ENCODE measurements at regions not wholly inside any gene's neighbourhood (a gene's known extent, or its start where the extent isn't known, plus 50 kb on each side); places are given as distances from the start of the nearest gene placed in this dataset.

- TF ChIP-seq HEY1 (CRISPR knock-in tag; IDR thresholded peaks at IDR 0.05; ENCODE audit: borderline replicate concordance): no peak
- no peak for TF ChIP-seq BHLHE40 (IDR thresholded peaks at IDR 0.05; ENCODE audit: low read length)
- TF ChIP-seq ZNF445 (CRISPR knock-in tag; IDR thresholded peaks at IDR 0.05; ENCODE audit: low read depth): no peak
- no peak for TF ChIP-seq ESRRB (CRISPR knock-in tag; IDR thresholded peaks at IDR 0.05; ENCODE audit: borderline replicate concordance)
- TF ChIP-seq, protein P1, sequence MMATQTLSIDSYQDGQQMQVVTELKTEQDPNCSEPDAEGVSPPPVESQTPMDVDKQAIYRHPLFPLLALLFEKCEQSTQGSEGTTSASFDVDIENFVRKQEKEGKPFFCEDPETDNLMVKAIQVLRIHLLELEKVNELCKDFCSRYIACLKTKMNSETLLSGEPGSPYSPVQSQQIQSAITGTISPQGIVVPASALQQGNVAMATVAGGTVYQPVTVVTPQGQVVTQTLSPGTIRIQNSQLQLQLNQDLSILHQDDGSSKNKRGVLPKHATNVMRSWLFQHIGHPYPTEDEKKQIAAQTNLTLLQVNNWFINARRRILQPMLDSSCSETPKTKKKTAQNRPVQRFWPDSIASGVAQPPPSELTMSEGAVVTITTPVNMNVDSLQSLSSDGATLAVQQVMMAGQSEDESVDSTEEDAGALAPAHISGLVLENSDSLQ (IDR thresholded peaks at IDR 0.05): peak; percentile 64
- no peak for TF ChIP-seq HMGN3 (IDR thresholded peaks at IDR 0.05; ENCODE audit: borderline replicate concordance, extremely low read depth, insufficient read length, low read depth, low read length)
- TF ChIP-seq, protein P2, sequence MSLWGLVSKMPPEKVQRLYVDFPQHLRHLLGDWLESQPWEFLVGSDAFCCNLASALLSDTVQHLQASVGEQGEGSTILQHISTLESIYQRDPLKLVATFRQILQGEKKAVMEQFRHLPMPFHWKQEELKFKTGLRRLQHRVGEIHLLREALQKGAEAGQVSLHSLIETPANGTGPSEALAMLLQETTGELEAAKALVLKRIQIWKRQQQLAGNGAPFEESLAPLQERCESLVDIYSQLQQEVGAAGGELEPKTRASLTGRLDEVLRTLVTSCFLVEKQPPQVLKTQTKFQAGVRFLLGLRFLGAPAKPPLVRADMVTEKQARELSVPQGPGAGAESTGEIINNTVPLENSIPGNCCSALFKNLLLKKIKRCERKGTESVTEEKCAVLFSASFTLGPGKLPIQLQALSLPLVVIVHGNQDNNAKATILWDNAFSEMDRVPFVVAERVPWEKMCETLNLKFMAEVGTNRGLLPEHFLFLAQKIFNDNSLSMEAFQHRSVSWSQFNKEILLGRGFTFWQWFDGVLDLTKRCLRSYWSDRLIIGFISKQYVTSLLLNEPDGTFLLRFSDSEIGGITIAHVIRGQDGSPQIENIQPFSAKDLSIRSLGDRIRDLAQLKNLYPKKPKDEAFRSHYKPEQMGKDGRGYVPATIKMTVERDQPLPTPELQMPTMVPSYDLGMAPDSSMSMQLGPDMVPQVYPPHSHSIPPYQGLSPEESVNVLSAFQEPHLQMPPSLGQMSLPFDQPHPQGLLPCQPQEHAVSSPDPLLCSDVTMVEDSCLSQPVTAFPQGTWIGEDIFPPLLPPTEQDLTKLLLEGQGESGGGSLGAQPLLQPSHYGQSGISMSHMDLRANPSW (CRISPR knock-in tag; IDR thresholded peaks at IDR 0.05): no peak
Observed at GRCh38 chr3:5404718-5405117, 217.2 kb downstream of the EDEM1 start (continued).

DNA sequence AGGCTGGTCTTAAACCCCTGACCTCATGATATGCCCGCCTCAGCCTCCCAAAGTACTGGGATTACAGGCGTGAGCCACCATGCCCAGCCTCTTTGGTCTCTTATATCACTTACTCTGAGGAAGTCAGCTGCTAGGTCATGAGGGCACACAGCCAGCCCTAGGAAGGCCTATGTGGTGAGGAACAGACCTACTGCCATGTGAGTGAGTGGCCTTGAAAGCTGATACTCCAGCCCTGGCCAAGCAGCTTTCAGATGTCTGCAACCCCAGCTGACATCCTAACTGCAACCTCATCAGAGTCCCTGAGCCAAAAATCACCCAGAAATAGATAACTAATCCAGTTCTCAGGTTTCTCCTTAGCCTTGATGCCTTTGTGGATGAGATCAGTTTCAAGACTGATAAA is 224.3 kb downstream of the EDEM1 start:
- intact Hi-C loops (cut with micrococcal nuclease) (no loop called here), in situ Hi-C loops (cut with MboI) (no loop called here)
- Histone ChIP-seq H3K9me1 (ENCODE audit: control insufficient read depth, insufficient read depth, low read length) (no peaks in the 10 kb centered on the region), H3K27ac (ENCODE audit: extremely low read depth, low read depth, low read length) (no peak overlapping the region), H4K20me1 (replicated peaks; ENCODE audit: control insufficient read depth, insufficient read depth, low read length) (no peaks in the 10 kb centered on the region), H3K9ac (ENCODE audit: insufficient read depth in 1 of 2, low read depth in 2 of 2, low read length in 2 of 2) (no peak overlapping the region), H3K27me3 (ENCODE audit: control insufficient read depth in 2 of 2, insufficient read depth in 2 of 2, low read length in 2 of 2) (peaks cover 9 to 15% of the 10 kb centered on the region in 2 experiments), H3K4me3 (no peak overlapping the region), H3K9me3 (replicated peaks; ENCODE audit: control insufficient read depth, insufficient read depth, low read depth, low read length) (no peaks in the 10 kb centered on the region), H2AFZ (ENCODE audit: low read depth, low read length) (no peak overlapping the region), H3K79me2 (ENCODE audit: control insufficient read depth, insufficient read depth, low read length) (no peaks in the 10 kb centered on the region), H3K4me1 (replicated peaks in 1 of 2; ENCODE audit: control insufficient read depth in 2 of 2, insufficient read depth in 2 of 2, low read length in 2 of 2) (no peaks in the 10 kb centered on the region), H3K4me2 (ENCODE audit: insufficient read depth, low read length) (no peak overlapping the region), H3K36me3 (ENCODE audit: control insufficient read depth, insufficient read depth, low read length) (no peaks in the 10 kb centered on the region)
- BruUV-seq (replicated peaks): no TSS peak
- DNase-seq (ENCODE audit: extremely low read depth in 1 of 4, low spot score in 3 of 4): no peak
- ATAC-seq: no peak
- no peak for FAIRE-seq
- ChIA-PET POLR2A (no interaction called here), CTCF (ENCODE audit: low intra/inter-chr PET ratio) (no interaction called here)
- 6% methylated on average over 2 of the region's 2 CpGs for WGBS (ENCODE audit: insufficient coverage, low coverage, missing lambda C conversion rate)
- TF ChIP-seq PURB (CRISPR knock-in tag; IDR thresholded peaks at IDR 0.05; ENCODE audit: low read depth) (no peak), NEUROD1 (IDR thresholded peaks at IDR 0.05; ENCODE audit: borderline replicate concordance, low read depth, low read length, partially characterized antibody) (no peak), ZNF707 (CRISPR knock-in tag; conservative IDR thresholded peaks at IDR 0.05) (no peak), GTF2F1 (IDR thresholded peaks at IDR 0.05; ENCODE audit: low read depth, low read length) (no peak), HNRNPLL (IDR thresholded peaks at IDR 0.05; ENCODE audit: low read depth, low read length, poor library complexity, severe bottlenecking) (no peak), EP300 (IDR thresholded peaks at IDR 0.05; ENCODE audit: low read length) (no peak), ZFX (CRISPR knock-in tag; IDR thresholded peaks at IDR 0.05) (no peak), KAT2B (IDR thresholded peaks at IDR 0.05; ENCODE audit: low read depth, low read length) (no peak)
- TF ChIP-seq, protein P3, sequence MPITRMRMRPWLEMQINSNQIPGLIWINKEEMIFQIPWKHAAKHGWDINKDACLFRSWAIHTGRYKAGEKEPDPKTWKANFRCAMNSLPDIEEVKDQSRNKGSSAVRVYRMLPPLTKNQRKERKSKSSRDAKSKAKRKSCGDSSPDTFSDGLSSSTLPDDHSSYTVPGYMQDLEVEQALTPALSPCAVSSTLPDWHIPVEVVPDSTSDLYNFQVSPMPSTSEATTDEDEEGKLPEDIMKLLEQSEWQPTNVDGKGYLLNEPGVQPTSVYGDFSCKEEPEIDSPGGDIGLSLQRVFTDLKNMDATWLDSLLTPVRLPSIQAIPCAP (CRISPR knock-in tag; IDR thresholded peaks at IDR 0.05; ENCODE audit: borderline replicate concordance): no peak
